NCI-H1436 treated with DMSO at 0.1 percent for 48 hours (cell line): ENCODE measurements at regions not wholly inside any gene's neighbourhood (a gene's known extent, or its start where the extent isn't known, plus 50 kb on each side); places are given as distances from the start of the nearest gene placed in this dataset.
A peak's percentile ranks its signal among the peaks of the same experiment; 100 is the strongest.

Experiments used
- DNase-seq: peaks from one replicate; lab custom pipeline; 2025; lab: John Stamatoyannopoulos, UW

- DNase-seq: peak; percentile 1
These were observed 171.2 kb upstream of the NWD2 start for GRCh38 chr4:37073226-37073840.

- no peak for DNase-seq
These were observed 161.6 kb upstream of the NWD2 start for GRCh38 chr4:37082912-37083311.

GRCh38 chr4:37095925-37096324 lies 148.6 kb upstream of the NWD2 start:
- no peak for DNase-seq

GRCh38 chr4:37101182-37101581 lies 143.4 kb upstream of the NWD2 start:
- no peak for DNase-seq

GRCh38 chr4:37101686-37102085 lies 142.9 kb upstream of the NWD2 start:
- no peak for DNase-seq

GRCh38 chr4:37109756-37110155 lies 134.8 kb upstream of the NWD2 start:
- DNase-seq: no peak

GRCh38 chr4:37124800-37125199 lies 119.7 kb upstream of the NWD2 start:
- no peak for DNase-seq

- no peak for DNase-seq
These were observed 118.5 kb upstream of the NWD2 start for GRCh38 chr4:37126051-37126450.

- DNase-seq: no peak
These were observed 114.1 kb upstream of the NWD2 start for GRCh38 chr4:37130465-37130864.

- no peak for DNase-seq
These were observed 112.1 kb upstream of the NWD2 start for GRCh38 chr4:37132351-37132974.

GRCh38 chr4:37132975-37133360 lies 111.6 kb upstream of the NWD2 start:
- DNase-seq: no peak

GRCh38 chr4:37138019-37138653 lies 106.4 kb upstream of the NWD2 start:
- DNase-seq: no peak

GRCh38 chr4:37138789-37139188 lies 105.8 kb upstream of the NWD2 start:
- DNase-seq: no peak

- DNase-seq: no peak
These were observed 104.6 kb upstream of the NWD2 start for GRCh38 chr4:37139987-37140386.

- no peak for DNase-seq
These were observed 98.3 kb upstream of the NWD2 start for GRCh38 chr4:37146260-37146659.

- DNase-seq: no peak
These were observed 86.9 kb upstream of the NWD2 start for GRCh38 chr4:37157476-37158167.

- no peak for DNase-seq
These were observed 83.9 kb upstream of the NWD2 start for GRCh38 chr4:37160653-37161052.

- no peak for DNase-seq
These were observed 78.7 kb upstream of the NWD2 start for GRCh38 chr4:37165844-37166243.

- no peak for DNase-seq
These were observed 74.6 kb upstream of the NWD2 start for GRCh38 chr4:37169956-37170355.

GRCh38 chr4:37188100-37188499 lies 56.4 kb upstream of the NWD2 start:
- no peak for DNase-seq
